ENCODE measurements at regions not wholly inside any gene's neighbourhood (a gene's known extent, or its start where the extent isn't known, plus 50 kb on each side); places are given as distances from the start of the nearest gene placed in this dataset.

DNA sequence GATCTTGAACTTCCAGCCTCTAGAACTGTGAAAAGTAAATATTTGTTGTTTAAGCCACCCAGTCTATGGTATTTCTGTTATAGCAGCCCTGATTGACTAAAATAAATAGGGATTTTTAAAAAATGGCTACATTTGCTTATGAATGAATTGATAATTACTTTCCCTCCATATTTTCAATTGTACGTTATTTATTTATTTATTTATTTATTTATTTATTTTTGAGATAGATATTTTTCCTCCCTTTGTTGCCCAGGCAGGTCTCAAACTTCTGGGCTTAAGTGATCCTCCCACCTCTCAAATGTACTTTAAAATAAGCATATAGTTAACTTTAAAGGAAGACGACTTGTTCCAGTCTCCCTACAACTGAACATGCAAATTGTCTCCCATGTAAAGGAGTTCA, 76.0 kb upstream of the HMGA2 start:
- H3K4me1 ChIP-seq (ENCODE audit: insufficient read depth, low read length), result no peaks in the 10 kb centered on the region
- H3K27me3 ChIP-seq (ENCODE audit: insufficient read depth, low read length), result peaks cover 6% of the 10 kb centered on the region
- H3K9me3 ChIP-seq (ENCODE audit: insufficient read depth, low read depth, low read length), result no peaks in the 10 kb centered on the region
- no peak overlapping the region for H3K27ac ChIP-seq (ENCODE audit: low read length)
- no peak overlapping the region for H3K9ac ChIP-seq (ENCODE audit: low read depth, low read length)
- H3K36me3 ChIP-seq (ENCODE audit: insufficient read depth, low read depth, low read length), result no peaks in the 10 kb centered on the region
- no peak overlapping the region for H3K4me3 ChIP-seq (ENCODE audit: low read length)

GRCh38 chr12:65754290-65754689, 70.0 kb upstream of the HMGA2 start:
- H3K27ac ChIP-seq (ENCODE audit: low read length), result no peak overlapping the region
- no peaks in the 10 kb centered on the region for H3K36me3 ChIP-seq (ENCODE audit: insufficient read depth, low read depth, low read length)
- no peaks in the 10 kb centered on the region for H3K9me3 ChIP-seq (ENCODE audit: insufficient read depth, low read depth, low read length)
- peak overlapping the region; percentile 6; the same call in 1 of the 2 replicates for H3K9ac ChIP-seq (ENCODE audit: low read depth, low read length)
- H3K27me3 ChIP-seq (ENCODE audit: insufficient read depth, low read length), result no peaks in the 10 kb centered on the region
- no peak overlapping the region for H3K4me3 ChIP-seq (ENCODE audit: low read length)
- peaks cover 31% of the 10 kb centered on the region for H3K4me1 ChIP-seq (ENCODE audit: insufficient read depth, low read length)

DNA sequence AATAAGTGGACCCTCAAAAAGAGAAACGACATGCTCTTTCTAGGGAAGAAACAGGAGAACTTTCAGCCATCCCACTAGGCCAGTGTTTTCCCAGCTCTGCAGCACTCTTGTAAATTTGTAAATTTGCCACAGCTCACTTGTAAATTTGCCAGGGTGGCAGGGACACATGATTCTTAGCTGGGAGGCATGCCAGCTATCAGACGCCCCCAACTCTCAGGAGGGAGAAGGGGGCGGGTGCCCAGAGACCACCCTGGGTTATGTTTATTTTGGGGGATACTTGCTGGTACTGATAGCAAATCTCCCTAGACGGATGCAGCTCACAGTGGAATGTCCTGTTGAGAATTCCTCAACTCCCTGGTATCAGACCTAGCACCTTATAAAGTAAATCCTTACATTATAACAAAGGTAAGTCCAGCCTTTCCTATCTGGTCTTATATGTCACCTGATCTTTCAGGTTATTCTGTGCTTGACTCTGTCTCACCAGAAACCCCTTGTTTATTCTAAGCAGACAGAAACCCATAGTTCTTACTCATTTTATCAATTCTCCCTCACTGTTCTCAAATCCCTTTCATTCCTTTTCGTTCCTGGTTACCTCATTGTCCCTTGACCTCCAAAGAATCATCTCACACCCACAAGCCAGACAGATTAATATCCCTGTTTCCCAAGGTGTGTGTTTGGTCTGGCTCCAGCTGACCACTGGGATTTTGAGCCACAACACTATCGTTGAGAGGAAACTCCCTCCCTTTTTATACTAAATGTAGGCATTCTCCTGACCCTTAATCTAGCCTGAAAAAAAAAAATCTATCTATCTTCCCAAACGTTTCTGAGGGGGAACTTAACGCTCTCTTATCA, 69.3 kb upstream of the HMGA2 start:
- Histone ChIP-seq H3K36me3 (ENCODE audit: insufficient read depth, low read depth, low read length) (no peaks in the 10 kb centered on the region), H3K27ac (ENCODE audit: low read length) (no peak overlapping the region), H3K9ac (ENCODE audit: low read depth, low read length) (peak overlapping the region; percentile 6; the same call in 1 of the 2 replicates)

DNA sequence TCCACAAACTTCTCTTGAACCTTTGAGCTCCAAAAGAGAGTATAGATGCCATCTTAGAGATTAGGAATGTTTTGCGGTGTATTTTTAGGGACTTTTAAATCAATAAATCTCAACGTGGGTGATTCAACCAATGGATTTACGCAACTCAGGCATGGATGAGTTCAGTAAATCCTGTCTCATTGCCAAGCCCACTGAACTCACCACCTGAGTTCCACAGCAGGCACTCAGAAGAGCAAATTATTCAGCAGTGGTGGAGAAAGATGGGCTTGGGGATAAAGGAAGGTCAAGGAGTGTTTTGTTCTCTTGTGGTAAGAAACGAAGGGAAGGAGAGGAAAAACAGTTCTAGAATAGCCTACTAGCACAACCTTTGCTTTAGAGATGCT, 68.7 kb upstream of the HMGA2 start:
- H3K9me3 ChIP-seq (ENCODE audit: insufficient read depth, low read depth, low read length), result no peaks in the 10 kb centered on the region
- H3K9ac ChIP-seq (ENCODE audit: low read depth, low read length), result no peak overlapping the region
- H3K27me3 ChIP-seq (ENCODE audit: insufficient read depth, low read length), result no peaks in the 10 kb centered on the region
- H3K36me3 ChIP-seq (ENCODE audit: insufficient read depth, low read depth, low read length), result no peaks in the 10 kb centered on the region
- H3K27ac ChIP-seq (ENCODE audit: low read length), result no peak overlapping the region
- H3K4me1 ChIP-seq (ENCODE audit: insufficient read depth, low read length), result peaks cover 32% of the 10 kb centered on the region
- H3K4me3 ChIP-seq (ENCODE audit: low read length), result no peak overlapping the region

More for the DNA sequence above, 69.3 kb upstream of the HMGA2 start:
- Histone ChIP-seq H3K9me3 (ENCODE audit: insufficient read depth, low read depth, low read length) (no peaks in the 10 kb centered on the region), H3K4me3 (ENCODE audit: low read length) (no peak overlapping the region), H3K27me3 (ENCODE audit: insufficient read depth, low read length) (no peaks in the 10 kb centered on the region), H3K4me1 (ENCODE audit: insufficient read depth, low read length) (peaks cover 31% of the 10 kb centered on the region)

- Histone ChIP-seq H3K27me3 (ENCODE audit: insufficient read depth, low read length) (no peaks in the 10 kb centered on the region), H3K9ac (ENCODE audit: low read depth, low read length) (no peak overlapping the region), H3K27ac (ENCODE audit: low read length) (no peak overlapping the region), H3K4me3 (ENCODE audit: low read length) (no peak overlapping the region; the same call in 1 of the 2 replicates), H3K4me1 (ENCODE audit: insufficient read depth, low read length) (peaks cover 39% of the 10 kb centered on the region), H3K9me3 (ENCODE audit: insufficient read depth, low read depth, low read length) (no peaks in the 10 kb centered on the region), H3K36me3 (ENCODE audit: insufficient read depth, low read depth, low read length) (no peaks in the 10 kb centered on the region)
These were observed 68.0 kb upstream of the HMGA2 start for GRCh38 chr12:65756267-65756666.

DNA sequence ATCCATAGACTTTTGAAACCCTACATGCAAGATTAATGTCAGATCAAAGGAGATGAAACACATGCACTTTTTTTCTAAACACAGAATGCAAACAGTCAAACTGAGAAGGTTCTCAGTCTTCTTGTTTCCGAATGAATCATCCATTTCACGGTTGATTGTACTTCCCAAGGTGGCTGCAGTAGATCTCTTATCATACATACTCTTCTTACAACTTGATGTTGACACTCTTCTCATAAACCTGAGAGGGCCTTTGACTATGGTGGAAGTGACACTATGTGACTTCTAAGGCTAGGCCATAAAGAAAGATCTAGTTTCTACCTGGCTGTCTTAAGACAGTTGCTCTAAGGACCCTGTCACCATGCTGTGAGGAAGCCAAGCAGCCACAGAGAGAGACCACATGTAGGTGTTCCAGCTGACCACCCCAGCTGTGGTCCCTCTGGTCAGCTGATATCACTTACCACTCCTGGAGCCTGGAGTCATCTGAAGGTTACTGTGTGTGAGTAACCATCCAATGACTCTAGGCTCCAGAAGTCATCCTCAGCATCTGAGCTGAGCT, 67.2 kb upstream of the HMGA2 start:
- Histone ChIP-seq H3K36me3 (ENCODE audit: insufficient read depth, low read depth, low read length) (no peaks in the 10 kb centered on the region), H3K27me3 (ENCODE audit: insufficient read depth, low read length) (no peaks in the 10 kb centered on the region), H3K27ac (ENCODE audit: low read length) (no peak overlapping the region), H3K4me1 (ENCODE audit: insufficient read depth, low read length) (peaks cover 46% of the 10 kb centered on the region), H3K9ac (ENCODE audit: low read depth, low read length) (no peak overlapping the region), H3K9me3 (ENCODE audit: insufficient read depth, low read depth, low read length) (no peaks in the 10 kb centered on the region), H3K4me3 (ENCODE audit: low read length) (no peak overlapping the region)

- no peaks in the 10 kb centered on the region for H3K9me3 ChIP-seq (ENCODE audit: insufficient read depth, low read depth, low read length)
- no peaks in the 10 kb centered on the region for H3K36me3 ChIP-seq (ENCODE audit: insufficient read depth, low read depth, low read length)
- H3K4me1 ChIP-seq (ENCODE audit: insufficient read depth, low read length), result peaks cover 52% of the 10 kb centered on the region
- H3K27ac ChIP-seq (ENCODE audit: low read length), result no peak overlapping the region
- no peak overlapping the region for H3K9ac ChIP-seq (ENCODE audit: low read depth, low read length)
- no peaks in the 10 kb centered on the region for H3K27me3 ChIP-seq (ENCODE audit: insufficient read depth, low read length)
- H3K4me3 ChIP-seq (ENCODE audit: low read length), result no peak overlapping the region
These were observed 65.9 kb upstream of the HMGA2 start for GRCh38 chr12:65758401-65758800.

GRCh38 chr12:65759735-65760134, 64.5 kb upstream of the HMGA2 start:
- H3K4me1 ChIP-seq (ENCODE audit: insufficient read depth, low read length), result peaks cover 44% of the 10 kb centered on the region
- no peaks in the 10 kb centered on the region for H3K9me3 ChIP-seq (ENCODE audit: insufficient read depth, low read depth, low read length)
- H3K9ac ChIP-seq (ENCODE audit: low read depth, low read length), result no peak overlapping the region
- no peak overlapping the region for H3K27ac ChIP-seq (ENCODE audit: low read length)
- H3K4me3 ChIP-seq (ENCODE audit: low read length), result no peak overlapping the region
- no peaks in the 10 kb centered on the region for H3K36me3 ChIP-seq (ENCODE audit: insufficient read depth, low read depth, low read length)
- H3K27me3 ChIP-seq (ENCODE audit: insufficient read depth, low read length), result no peaks in the 10 kb centered on the region

DNA sequence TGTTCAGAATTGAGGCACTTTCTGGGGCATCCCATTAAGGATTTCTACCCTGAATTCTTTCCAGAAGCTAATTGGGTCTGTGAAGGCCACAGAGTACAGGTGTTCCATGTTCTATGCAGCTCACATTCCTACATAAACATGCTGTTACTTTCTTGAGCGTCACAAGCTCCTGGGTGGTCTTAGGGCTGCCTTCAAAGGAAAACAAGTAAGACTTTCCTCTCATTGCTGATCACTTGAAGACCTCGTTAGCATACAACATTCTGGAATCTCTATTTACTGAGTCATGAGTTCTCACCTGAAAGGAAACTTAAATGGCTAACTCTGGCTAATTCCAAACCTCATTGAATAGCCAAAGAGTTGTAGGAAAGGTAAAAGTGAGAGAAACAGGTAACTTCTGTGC, 63.0 kb upstream of the HMGA2 start:
- Histone ChIP-seq H3K27ac (ENCODE audit: low read length) (no peak overlapping the region), H3K4me1 (ENCODE audit: insufficient read depth, low read length) (peaks cover 29% of the 10 kb centered on the region), H3K9me3 (ENCODE audit: insufficient read depth, low read depth, low read length) (no peaks in the 10 kb centered on the region), H3K4me3 (ENCODE audit: low read length) (0 out of 2 replicates have a peak overlapping the region, but pooled peaks have one; percentile 20), H3K36me3 (ENCODE audit: insufficient read depth, low read depth, low read length) (no peaks in the 10 kb centered on the region), H3K27me3 (ENCODE audit: insufficient read depth, low read length) (no peaks in the 10 kb centered on the region), H3K9ac (ENCODE audit: low read depth, low read length) (no peak overlapping the region)

GRCh38 chr12:65764325-65764724, 60.0 kb upstream of the HMGA2 start:
- Histone ChIP-seq H3K27ac (ENCODE audit: low read length) (no peak overlapping the region), H3K4me1 (ENCODE audit: insufficient read depth, low read length) (peaks cover 24% of the 10 kb centered on the region), H3K36me3 (ENCODE audit: insufficient read depth, low read depth, low read length) (no peaks in the 10 kb centered on the region), H3K4me3 (ENCODE audit: low read length) (no peak overlapping the region), H3K27me3 (ENCODE audit: insufficient read depth, low read length) (no peaks in the 10 kb centered on the region), H3K9me3 (ENCODE audit: insufficient read depth, low read depth, low read length) (no peaks in the 10 kb centered on the region), H3K9ac (ENCODE audit: low read depth, low read length) (no peak overlapping the region)

DNA sequence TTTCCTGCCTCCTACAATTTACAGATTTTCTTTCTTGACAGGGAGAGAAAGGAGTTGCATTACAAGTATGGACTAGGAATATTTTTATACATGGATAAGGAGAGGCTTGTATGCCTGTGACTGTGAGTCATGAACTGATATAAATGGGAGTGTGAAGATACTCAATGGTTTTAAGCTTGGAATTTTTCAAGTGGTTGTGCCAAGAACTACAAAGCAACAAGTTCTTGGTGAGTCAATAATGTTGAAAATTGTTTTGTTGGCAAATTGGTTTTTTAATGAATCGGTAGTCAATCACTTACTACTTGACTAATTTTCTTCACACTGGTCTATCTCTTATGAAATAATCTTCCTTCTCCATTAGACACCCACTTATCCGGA, 58.9 kb upstream of the HMGA2 start:
- no peak overlapping the region for H3K4me3 ChIP-seq (ENCODE audit: low read length)
- no peaks in the 10 kb centered on the region for H3K36me3 ChIP-seq (ENCODE audit: insufficient read depth, low read depth, low read length)
- no peaks in the 10 kb centered on the region for H3K27me3 ChIP-seq (ENCODE audit: insufficient read depth, low read length)
- H3K4me1 ChIP-seq (ENCODE audit: insufficient read depth, low read length), result peaks cover 24% of the 10 kb centered on the region
- no peak overlapping the region for H3K27ac ChIP-seq (ENCODE audit: low read length)
- H3K9ac ChIP-seq (ENCODE audit: low read depth, low read length), result no peak overlapping the region
- H3K9me3 ChIP-seq (ENCODE audit: insufficient read depth, low read depth, low read length), result no peaks in the 10 kb centered on the region

DNA sequence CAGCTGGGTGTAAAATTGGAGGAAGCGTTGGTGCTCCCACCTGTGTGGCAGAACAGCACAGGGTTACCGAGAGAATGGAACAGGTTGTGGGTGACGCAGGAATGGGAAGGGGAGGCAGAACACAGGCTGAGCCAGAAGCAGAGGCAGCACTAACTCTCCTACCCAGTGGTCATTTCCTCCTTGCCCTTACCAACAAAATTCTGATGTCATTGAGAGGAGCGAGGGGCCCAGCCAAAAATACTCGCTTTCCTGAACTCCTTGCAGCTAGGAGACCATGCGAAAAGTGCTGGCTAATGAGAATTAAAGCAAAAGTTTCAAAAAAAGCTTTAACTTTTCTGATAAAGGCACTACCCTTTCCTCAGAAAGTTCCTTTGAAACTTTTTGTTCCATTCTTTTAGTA, 54.4 kb upstream of the HMGA2 start:
- Histone ChIP-seq H3K27ac (ENCODE audit: low read length) (no peak overlapping the region), H3K4me3 (ENCODE audit: low read length) (no peak overlapping the region), H3K9ac (ENCODE audit: low read depth, low read length) (no peak overlapping the region), H3K4me1 (ENCODE audit: insufficient read depth, low read length) (no peaks in the 10 kb centered on the region), H3K36me3 (ENCODE audit: insufficient read depth, low read depth, low read length) (no peaks in the 10 kb centered on the region), H3K9me3 (ENCODE audit: insufficient read depth, low read depth, low read length) (no peaks in the 10 kb centered on the region), H3K27me3 (ENCODE audit: insufficient read depth, low read length) (no peaks in the 10 kb centered on the region)

All from iPS-20b (cell line).